ENCODE measurements at regions not wholly inside any gene's neighbourhood (a gene's known extent, or its start where the extent isn't known, plus 50 kb on each side); places are given as distances from the start of the nearest gene placed in this dataset.

DNA sequence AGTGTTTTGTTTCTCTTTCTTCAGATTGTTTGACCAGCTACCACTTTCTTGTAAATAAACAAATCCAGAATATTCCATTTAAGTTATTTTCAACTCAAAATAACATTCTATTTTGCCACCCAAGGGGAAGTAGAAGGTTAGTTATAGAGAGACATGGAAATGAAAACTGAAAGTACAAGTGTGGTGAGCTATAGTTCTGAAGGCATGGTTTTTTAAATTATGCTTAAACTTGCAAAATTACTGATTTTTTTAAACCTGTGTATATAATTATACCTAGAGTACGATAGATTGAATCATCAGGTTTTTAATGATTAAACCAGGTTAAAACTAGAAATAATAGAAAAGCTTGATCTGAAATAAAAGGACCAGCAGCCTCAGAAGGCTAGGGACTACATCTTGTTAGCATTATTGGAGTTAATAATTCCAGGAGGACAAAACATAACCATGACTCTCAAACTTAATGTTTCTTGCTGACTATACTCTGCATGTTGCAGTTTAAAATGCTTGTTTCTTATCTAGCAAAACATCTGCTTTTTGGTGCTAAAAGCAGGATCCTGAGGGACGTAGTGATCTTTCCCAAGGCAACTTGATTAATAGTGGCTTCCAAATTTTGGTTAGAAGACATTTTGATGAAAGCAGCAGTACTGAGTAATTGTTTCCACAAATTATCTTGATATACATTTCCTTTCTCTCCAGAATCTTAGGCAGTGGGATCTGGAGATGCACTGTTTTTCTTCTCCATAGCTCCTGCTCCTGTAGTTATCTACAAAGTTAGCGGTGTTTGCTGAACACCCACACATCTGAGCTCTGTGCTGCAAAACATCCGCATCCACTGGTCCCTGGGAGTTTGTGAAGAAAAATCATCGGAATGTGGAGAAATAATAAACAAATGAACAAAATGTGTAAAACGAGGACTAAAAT, 327.2 kb upstream of the PKDCC start:
- H3K36me3 Mint-ChIP-seq = no peaks in the 10 kb centered on the region
- peak overlapping the region; percentile 5 for H3K4me3 Mint-ChIP-seq
- peaks cover 7% of the 10 kb centered on the region for H3K9me3 Mint-ChIP-seq
- TF ChIP-seq, protein P1, sequence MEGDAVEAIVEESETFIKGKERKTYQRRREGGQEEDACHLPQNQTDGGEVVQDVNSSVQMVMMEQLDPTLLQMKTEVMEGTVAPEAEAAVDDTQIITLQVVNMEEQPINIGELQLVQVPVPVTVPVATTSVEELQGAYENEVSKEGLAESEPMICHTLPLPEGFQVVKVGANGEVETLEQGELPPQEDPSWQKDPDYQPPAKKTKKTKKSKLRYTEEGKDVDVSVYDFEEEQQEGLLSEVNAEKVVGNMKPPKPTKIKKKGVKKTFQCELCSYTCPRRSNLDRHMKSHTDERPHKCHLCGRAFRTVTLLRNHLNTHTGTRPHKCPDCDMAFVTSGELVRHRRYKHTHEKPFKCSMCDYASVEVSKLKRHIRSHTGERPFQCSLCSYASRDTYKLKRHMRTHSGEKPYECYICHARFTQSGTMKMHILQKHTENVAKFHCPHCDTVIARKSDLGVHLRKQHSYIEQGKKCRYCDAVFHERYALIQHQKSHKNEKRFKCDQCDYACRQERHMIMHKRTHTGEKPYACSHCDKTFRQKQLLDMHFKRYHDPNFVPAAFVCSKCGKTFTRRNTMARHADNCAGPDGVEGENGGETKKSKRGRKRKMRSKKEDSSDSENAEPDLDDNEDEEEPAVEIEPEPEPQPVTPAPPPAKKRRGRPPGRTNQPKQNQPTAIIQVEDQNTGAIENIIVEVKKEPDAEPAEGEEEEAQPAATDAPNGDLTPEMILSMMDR (conservative IDR thresholded peaks at IDR 0.05) = no peak
- H3K4me1 Mint-ChIP-seq (ENCODE audit: unreplicated experiment) = peaks cover 32% of the 10 kb centered on the region
- no peak overlapping the region for H3K27ac Mint-ChIP-seq
- H3K27me3 Mint-ChIP-seq = no peaks in the 10 kb centered on the region
- no peak for DNase-seq (ENCODE audit: extremely low spot score, unreplicated experiment)

DNA sequence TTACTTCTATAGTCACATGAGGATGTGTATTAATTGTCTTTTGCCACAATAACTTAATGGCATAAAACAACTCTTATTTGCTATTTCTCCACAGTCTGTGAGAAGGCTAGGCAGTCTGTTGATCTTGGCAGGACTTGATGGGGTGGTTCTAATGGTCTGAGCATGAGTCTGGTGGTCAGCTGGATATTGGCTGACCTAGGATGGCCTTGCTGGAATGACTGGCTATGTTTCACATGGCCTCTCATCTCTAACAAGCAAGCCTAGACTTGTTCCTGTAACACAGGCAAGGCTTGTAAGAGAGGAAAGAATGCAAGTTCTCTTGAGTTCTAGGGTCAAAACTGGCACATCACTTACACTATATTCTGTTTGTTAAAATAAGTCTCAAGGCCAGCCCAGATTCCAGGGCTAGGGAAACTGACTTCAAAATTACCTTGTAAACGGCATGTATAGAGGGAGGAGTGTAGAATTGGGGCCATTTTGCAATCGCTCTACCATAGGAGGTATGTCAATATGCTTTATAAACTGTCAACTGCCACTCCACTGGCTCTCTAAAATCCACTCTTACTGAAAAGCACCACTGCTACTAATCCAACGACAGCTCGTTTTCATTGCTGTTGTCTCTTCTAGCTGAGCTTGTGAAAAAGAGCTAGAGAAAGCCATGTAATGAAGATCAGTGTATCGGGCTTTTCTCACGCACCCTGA, 325.0 kb upstream of the PKDCC start:
- Mint-ChIP-seq H3K9me3 (peaks cover 7% of the 10 kb centered on the region), H3K4me1 (ENCODE audit: unreplicated experiment) (peaks cover 37% of the 10 kb centered on the region), H3K36me3 (no peaks in the 10 kb centered on the region), H3K4me3 (no peak overlapping the region), H3K27me3 (no peaks in the 10 kb centered on the region), H3K27ac (peak overlapping the region; percentile 49)
- TF ChIP-seq, protein P1 (conservative IDR thresholded peaks at IDR 0.05) = no peak
- DNase-seq (ENCODE audit: extremely low spot score, unreplicated experiment) = no peak

DNA sequence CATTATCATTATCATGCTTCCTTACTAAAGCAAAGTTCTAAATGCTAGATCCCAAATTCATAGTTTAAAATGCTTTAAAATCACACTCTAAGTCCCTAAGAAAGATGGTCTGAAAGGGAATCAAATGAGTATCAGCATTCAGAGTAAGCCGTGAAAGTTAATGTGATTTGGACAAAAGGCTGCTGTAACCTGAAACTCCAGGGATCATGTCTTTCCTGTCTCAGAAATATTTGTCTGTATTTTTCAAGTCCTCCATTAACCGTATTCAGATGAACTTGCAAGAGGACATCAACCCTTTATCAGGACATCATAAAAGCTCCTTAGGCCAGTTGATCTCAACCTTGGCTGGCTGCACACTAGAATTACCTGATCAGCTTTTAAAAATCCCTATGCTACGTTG, 324.3 kb upstream of the PKDCC start:
- H3K27ac Mint-ChIP-seq = no peak overlapping the region
- TF ChIP-seq, protein P1 (conservative IDR thresholded peaks at IDR 0.05) = no peak
- H3K9me3 Mint-ChIP-seq = peaks cover 7% of the 10 kb centered on the region
- DNase-seq (ENCODE audit: extremely low spot score, unreplicated experiment) = no peak
- no peak overlapping the region for H3K4me3 Mint-ChIP-seq
- no peaks in the 10 kb centered on the region for H3K27me3 Mint-ChIP-seq
- no peaks in the 10 kb centered on the region for H3K36me3 Mint-ChIP-seq
- peaks cover 39% of the 10 kb centered on the region for H3K4me1 Mint-ChIP-seq (ENCODE audit: unreplicated experiment)

- H3K27me3 Mint-ChIP-seq = no peaks in the 10 kb centered on the region
- no peak overlapping the region for H3K4me3 Mint-ChIP-seq
Measured at GRCh38 chr2:41724465-41724864, 323.4 kb upstream of the PKDCC start.

DNA sequence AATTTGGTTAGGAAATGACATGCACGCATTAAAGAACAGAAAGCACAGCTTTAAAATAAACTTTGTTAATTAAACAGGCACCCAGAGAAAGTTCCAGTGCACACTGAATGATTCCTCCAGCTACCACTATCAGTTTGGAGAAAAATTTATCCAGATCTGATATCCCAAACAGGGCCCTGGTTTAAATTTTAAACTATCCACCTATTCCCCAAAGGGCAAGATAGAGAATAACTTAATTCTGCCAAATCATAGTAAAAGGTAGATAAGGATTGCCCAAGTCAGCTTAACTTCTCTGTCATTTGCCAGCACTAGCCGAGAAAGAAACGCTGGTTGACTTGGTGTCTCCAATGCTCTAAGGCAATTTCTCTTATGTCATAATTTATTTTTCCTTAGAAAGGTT, 321.9 kb upstream of the PKDCC start:
- DNase-seq (ENCODE audit: extremely low spot score, unreplicated experiment) = no peak
- Mint-ChIP-seq H3K27ac (no peak overlapping the region), H3K9me3 (peaks cover 4% of the 10 kb centered on the region), H3K27me3 (no peaks in the 10 kb centered on the region), H3K36me3 (no peaks in the 10 kb centered on the region), H3K4me3 (no peak overlapping the region), H3K4me1 (ENCODE audit: unreplicated experiment) (peaks cover 36% of the 10 kb centered on the region)
- TF ChIP-seq, protein P1 (conservative IDR thresholded peaks at IDR 0.05) = no peak

More at GRCh38 chr2:41724465-41724864, 323.4 kb upstream of the PKDCC start:
- H3K4me1 Mint-ChIP-seq (ENCODE audit: unreplicated experiment) = peaks cover 44% of the 10 kb centered on the region
- TF ChIP-seq, protein P1 (conservative IDR thresholded peaks at IDR 0.05) = no peak
- DNase-seq (ENCODE audit: extremely low spot score, unreplicated experiment) = no peak
- no peaks in the 10 kb centered on the region for H3K36me3 Mint-ChIP-seq
- no peak overlapping the region for H3K27ac Mint-ChIP-seq
- H3K9me3 Mint-ChIP-seq = peaks cover 7% of the 10 kb centered on the region

Data from type B pancreatic cell (in vitro differentiated cells).